Activated CD8-positive, alpha-beta memory T cell treated with anti-CD3 and anti-CD28 coated beads for 48 hours (primary cell): ENCODE measurements at regions not wholly inside any gene's neighbourhood (a gene's known extent, or its start where the extent isn't known, plus 50 kb on each side); places are given as distances from the start of the nearest gene placed in this dataset.
A peak's percentile ranks its signal among the peaks of the same experiment; 100 is the strongest.
"Not testable (repeated sequence)": the region's sequence is repeated elsewhere in the genome, so short reads cannot be mapped to it uniquely, and the experiment has no call there.

Source experiments
- DNase-seq, 3 experiments: peaks; one replicate each; pipeline ENCODE4 v3.0.0-alpha.2; 2020; ENCODE audit warnings: low read depth in 2 of 3, low spot score in 2 of 3

- peak; percentile 35 to 63 (median 53) for DNase-seq
These were observed 164.8 kb downstream of the PPIAL4G start for GRCh38 chr1:148318123-148318903.

GRCh38 chr1:148317288-148317985, 165.4 kb upstream of the NBPF11 start:
- DNase-seq: no peak

- DNase-seq: no peak
These were observed 163.2 kb upstream of the NBPF11 start for GRCh38 chr1:148315071-148315811.

- no peak for DNase-seq
These were observed 158.7 kb upstream of the NBPF11 start for GRCh38 chr1:148310807-148311206.

GRCh38 chr1:148309940-148310500, 157.9 kb upstream of the NBPF11 start:
- no peak for DNase-seq

GRCh38 chr1:148308832-148309458, 156.9 kb upstream of the NBPF11 start:
- DNase-seq: no peak

GRCh38 chr1:148307583-148308185, 155.6 kb upstream of the NBPF11 start:
- DNase-seq: no peak

GRCh38 chr1:148304935-148305334, 152.9 kb upstream of the NBPF11 start:
- not testable (repeated sequence) for DNase-seq

GRCh38 chr1:148302586-148303364, 150.7 kb upstream of the NBPF11 start:
- peak; percentile 62 to 90 (median 83) for DNase-seq

GRCh38 chr1:148297852-148298251, 145.8 kb upstream of the NBPF11 start:
- DNase-seq: not testable (repeated sequence)

GRCh38 chr1:148296511-148296910, 144.4 kb upstream of the NBPF11 start:
- no peak for DNase-seq

GRCh38 chr1:148294116-148294807, 142.2 kb upstream of the NBPF11 start:
- no peak for DNase-seq

GRCh38 chr1:148293651-148294050, 141.6 kb upstream of the NBPF11 start:
- no peak for DNase-seq

- no peak for DNase-seq
These were observed 140.8 kb upstream of the NBPF11 start for GRCh38 chr1:148292915-148293314.

- no peak for DNase-seq
These were observed 138.8 kb upstream of the NBPF11 start for GRCh38 chr1:148290881-148291280.

- no peak for DNase-seq
These were observed 137.6 kb upstream of the NBPF11 start for GRCh38 chr1:148289647-148290046.

GRCh38 chr1:148285946-148286345, 133.9 kb upstream of the NBPF11 start:
- not testable (repeated sequence) for DNase-seq

GRCh38 chr1:148280831-148281572, 128.9 kb upstream of the NBPF11 start:
- not testable (repeated sequence) for DNase-seq
